GM18508 (cell line): ENCODE measurements at regions not wholly inside any gene's neighbourhood (a gene's known extent, or its start where the extent isn't known, plus 50 kb on each side); places are given as distances from the start of the nearest gene placed in this dataset.
"Not testable (repeated sequence)": the region's sequence is repeated elsewhere in the genome, so short reads cannot be mapped to it uniquely, and the experiment has no call there.

Experiments
- ATAC-seq: cut with Tn5 transposase; IDR thresholded peaks from one replicate; pipeline ENCODE4 v1.9.1; 2021; ENCODE audit warnings: moderate number of reproducible peaks; ENCODE audit not compliant: insufficient read depth, unreplicated experiment

DNA sequence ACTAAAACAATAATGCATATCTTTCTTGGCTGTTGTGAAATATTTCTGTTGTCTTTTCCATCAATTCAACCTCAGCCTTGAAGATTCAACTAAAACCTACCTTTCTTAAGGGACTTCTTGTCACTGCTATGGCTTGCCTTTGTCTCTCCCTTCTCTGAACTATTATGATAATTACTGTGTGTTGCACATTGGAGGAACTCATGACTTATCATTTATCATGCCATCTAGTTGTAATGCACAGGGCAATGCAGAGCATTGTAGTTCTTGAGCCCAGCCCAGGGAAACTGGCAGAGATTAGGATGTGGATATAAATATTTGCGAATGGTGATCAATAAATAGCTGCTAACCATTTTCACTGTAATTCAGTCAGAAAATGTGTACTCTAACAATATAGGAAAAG lies 427.1 kb upstream of the FRG2C start:
- no peak for ATAC-seq

DNA sequence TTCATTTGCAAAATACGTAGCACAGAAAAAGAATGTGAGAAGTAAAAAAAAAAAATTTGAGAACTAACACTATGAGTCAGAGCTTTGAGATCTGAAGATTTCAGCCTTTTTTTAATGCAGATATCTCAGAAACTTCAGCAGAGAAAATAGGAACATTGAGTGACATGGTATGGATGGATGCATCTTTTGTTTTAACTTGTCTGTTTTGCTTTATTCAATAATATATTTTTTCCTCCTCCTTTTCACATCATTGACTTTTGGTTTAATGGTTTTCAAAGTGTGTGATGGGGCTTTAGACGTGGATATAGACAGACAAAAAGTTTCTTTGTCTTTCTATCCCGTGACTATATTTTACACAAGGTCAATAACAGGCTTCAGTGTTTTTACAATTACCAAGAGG lies 426.7 kb upstream of the FRG2C start:
- no peak for ATAC-seq

DNA sequence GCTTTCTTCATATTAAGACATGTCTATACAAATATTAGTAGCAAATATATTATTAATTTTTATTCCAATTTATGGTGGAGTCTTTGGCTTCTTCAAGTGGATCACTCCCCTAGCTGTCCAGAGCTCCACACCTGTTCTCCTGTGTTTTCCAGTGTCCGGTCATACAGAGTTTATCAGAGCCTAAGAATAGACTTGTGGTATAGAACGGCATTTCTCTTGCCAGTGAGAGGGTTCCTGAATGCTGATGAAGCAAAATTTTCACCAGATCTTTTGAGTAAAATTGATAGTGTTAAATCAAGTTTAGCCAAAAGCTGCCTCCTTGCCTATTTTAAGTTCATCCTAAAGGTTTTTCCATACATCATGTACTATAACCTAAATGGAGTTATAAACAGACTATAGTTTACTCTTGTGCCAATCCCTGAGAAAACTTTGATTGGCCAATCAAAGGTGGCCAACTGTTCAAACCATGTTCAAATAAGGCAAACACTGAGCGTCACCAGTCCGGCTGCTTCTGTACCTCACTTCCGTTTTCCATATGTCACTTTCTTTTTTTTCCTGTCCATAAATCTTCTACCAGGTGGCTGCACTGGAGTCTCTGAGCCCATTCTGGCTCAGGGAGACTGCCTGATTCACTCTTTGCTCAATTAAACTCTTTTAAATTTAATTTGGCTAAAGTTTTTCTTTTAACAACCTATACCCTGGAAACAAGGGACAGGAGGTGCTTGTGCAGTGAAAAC lies 422.7 kb upstream of the FRG2C start:
- ATAC-seq: not testable (repeated sequence)

DNA sequence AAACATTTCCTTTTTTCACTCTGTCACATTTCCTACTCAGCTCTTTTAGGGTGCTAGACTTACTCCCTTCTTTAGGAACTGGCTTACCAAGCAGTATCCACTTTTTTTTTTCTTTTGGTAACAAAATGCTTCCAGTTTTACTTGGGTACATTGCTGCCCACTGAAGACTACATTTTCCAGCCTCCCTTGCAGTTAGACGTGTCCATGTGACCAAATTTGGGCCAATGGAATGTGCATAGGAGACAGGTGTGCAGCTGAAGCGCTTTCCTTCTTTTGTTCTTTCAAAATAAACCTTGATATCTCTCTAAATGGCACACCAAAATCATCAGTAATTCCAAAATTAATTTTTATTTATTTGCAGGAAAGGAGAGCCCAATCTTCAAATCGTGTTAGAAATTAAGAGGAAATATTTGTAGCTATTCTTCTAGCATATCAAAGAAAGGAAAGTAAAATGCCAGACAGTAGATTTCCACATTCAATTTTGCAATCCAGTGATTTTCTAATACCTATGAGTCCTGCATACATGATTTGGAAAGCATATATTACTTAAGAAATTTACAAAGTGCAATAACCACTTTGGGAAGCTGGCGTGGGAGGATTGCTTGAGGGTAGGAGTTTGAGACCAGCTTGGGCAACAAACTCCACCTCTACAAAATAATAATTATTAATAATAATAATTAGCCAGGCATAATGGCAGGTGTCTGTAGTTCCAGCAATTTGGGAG lies 422.0 kb upstream of the FRG2C start:
- no peak for ATAC-seq

DNA sequence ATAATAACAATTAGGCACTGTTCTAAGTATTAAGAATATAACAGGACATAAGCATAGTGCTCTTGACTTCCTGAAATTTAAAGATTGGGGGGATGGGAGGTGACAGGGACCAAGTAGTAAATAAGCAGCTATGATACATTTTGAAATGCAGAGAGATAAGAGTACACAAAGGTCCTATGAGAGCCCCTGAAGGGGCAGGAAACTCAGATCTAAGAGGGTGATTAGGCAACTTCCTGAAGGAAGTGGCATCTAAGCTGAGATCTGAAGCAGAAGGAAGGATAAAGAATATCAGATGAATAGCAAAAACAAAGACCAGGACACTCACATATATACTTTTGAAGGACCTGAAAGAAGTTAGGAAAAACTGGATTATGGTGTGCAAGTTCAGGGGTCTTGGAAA lies 415.2 kb upstream of the FRG2C start:
- ATAC-seq: no peak

DNA sequence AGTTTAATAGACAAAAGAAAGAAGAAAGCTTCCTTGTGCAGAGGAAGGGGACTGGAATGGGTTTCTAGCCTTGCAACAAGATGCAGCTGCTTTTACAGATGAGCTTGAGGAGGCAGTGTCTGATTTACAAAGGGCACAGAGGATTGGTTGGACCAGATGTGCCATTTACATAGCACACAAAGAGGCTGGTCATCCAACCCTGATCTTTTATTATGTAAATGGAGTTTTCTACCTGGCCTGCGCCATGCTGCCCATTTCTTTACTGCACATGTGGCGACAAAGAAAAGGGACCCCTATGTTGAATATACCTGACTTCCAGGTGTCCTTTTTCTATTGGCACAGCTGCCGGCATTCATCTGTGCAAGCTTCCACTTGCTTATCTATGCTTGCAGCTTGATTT lies 409.4 kb upstream of the FRG2C start:
- no peak for ATAC-seq

DNA sequence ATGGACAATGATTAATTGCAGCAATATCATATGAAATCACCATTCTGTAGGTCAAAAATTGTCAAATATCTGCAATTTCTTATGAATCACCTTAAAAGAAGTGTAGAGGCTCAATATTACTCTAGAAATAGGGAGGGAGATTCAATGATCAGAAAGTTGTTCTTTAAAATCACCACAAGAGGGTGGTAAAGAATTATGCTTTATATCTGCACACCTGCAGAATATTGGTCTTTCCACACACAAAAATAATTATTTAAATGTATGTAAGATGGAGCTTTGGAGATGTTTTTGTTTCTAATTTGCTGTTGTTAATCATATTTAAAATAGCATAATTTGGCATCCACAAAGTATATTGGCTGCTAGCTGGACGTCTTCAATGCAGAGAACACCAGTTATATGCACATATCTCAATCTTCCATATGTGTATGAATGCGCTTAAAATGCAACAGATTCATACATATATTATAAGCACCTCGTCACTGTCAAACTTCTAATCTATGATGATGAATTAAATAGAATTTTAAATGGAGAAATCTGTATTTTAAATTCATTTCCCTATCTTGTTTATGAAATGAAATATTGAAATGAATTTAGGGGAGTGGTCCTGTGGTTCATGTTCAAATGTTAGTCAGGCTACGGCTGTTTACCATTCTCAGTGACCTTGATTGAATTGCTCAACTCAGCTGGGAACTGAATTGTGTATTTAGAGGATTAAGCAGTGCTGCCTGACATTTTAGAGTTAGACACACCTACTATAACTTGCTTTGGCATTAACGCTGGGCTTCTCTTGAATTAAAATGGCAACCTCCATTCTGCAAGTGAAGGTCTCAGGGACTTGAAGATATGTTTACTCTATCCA lies 405.1 kb upstream of the FRG2C start:
- peak; percentile 56 for ATAC-seq

DNA sequence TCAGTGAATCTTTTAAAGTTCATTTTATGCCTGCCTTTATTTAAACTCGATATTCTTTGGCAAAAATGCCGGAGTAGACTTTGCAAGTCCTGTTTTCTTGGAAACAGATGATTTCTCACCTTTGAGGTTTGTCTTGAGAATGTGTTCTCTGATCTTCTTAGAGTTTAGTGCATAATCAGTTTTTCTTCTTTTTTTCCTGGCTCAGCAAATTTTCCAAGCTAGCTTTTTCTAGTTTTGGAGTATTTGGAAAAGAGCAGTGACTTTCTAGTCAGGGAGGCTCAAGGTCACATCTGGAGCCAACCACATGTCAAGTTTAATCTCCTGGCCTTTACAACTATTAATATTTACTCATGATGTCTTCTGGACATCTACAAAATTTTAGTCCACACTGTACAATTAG lies 403.2 kb upstream of the FRG2C start:
- not testable (repeated sequence) for ATAC-seq

DNA sequence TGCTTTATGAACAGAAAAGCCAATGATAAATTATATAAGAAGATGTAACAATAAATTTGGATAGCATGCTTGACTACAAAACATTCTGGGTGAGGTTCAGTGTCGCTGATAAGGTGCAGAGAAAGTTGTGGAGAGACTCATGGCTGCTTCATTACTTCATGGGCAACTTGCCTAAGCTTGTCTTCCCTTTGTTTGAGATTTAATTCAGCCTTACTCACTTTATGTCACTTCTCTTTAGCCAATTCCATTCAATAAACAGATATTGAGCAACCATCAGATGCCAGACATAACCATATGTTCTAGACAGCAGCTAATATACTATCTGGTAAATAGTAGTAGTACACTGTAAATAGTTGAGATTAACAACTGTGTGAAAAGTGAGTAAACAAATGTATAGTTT lies 401.5 kb upstream of the FRG2C start:
- ATAC-seq: no peak

DNA sequence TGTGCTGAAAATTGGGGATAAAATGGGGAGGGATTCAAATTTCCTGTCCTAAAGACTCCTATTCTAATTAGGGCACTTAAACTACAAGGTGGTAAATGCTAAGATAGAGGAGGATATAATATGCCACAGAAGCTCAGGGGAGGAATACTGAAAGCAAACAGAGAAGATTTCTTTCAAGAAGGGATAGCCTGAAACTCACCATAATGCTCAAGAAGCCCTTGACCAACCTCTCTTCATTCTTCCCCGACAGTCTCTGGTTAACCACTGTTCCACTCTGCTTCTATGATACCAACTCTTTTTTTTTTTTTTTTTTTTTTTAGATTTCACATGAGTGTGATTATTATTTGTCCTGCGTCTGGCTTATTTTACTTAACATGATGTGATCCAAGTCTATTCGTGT lies 398.2 kb upstream of the FRG2C start:
- ATAC-seq: no peak

DNA sequence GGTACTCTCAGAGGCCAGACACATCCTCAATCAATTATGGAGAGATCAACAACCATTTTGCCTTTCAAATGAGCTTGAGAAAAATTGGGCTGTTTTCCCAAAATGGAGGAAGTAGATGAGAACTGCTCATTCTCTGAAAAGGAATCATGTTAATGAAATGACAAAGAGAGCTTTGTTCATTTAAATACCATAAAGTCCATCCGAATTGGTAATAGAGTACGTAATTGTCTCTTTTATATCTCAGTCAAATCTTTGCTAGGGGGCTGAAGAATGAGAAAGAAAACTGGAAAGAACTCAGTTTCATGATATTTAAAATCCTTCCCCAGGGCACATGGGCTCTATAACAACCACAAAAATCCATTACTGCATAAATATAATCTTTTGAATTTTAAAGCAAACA lies 395.6 kb upstream of the FRG2C start:
- not testable (repeated sequence) for ATAC-seq

DNA sequence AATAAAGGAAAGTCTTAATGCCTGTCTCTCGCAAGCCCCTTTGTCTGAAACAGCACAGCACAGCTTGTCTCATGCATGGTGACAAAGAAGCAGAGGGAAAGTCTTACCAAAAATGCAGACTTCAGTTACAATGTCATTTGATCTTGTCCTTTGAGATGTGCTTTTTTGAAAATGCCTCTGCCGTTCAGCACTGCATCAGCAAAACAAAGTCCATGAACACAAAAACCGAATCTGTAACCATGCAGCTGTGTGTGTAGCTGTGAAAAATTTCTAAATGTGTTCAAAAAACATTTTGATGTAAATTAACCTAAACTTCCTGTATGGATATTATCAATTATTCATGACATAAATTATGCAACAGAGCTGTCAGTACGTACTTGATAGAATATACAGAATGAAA lies 391.9 kb upstream of the FRG2C start:
- ATAC-seq: not testable (repeated sequence)

DNA sequence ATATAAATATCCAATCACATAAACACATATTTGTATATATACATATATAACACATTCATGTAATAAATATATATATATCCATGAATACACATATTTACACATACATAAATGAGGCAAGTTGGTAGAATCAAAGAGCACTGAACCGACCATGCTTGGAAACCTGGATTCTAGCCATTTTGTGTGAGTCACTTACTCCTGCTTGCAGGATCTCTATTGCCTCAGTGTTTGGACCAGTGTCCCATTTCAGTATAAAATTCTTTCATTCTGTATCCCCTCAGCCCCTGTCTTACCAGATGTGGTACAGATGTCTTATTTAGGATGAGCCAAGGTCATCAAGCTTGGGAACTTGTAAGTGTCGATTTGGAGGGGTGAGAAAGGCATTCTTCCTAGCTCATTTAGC lies 391.4 kb upstream of the FRG2C start:
- no peak for ATAC-seq

DNA sequence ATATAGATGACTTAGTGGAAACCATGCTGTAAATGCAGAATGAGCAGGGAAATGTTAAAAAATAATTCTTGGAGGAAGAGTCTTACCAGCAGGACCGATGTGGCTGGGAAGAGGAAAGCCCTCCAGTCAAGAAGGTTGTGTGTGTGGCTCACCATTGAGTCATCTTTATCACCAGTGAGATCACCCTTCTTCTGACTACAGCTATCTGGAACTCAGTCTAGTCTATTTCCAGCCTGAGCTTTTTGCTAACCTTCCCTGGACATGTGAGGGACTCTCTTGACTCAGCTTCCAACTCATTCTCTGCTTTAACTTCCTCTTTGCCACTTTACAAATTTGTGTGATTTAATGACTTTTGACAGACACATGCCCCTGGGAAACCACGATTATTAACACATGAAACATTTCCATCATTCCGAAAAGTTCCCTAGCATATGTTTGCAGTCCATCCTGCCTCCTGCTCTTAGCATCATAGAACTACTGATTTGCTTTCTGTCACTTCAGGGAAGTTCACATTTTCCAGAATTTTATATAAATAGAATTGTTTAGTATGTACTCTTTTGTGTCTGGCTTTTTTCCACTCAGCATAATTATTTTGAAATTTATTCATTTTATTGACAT lies 378.5 kb upstream of the FRG2C start:
- not testable (repeated sequence) for ATAC-seq

DNA sequence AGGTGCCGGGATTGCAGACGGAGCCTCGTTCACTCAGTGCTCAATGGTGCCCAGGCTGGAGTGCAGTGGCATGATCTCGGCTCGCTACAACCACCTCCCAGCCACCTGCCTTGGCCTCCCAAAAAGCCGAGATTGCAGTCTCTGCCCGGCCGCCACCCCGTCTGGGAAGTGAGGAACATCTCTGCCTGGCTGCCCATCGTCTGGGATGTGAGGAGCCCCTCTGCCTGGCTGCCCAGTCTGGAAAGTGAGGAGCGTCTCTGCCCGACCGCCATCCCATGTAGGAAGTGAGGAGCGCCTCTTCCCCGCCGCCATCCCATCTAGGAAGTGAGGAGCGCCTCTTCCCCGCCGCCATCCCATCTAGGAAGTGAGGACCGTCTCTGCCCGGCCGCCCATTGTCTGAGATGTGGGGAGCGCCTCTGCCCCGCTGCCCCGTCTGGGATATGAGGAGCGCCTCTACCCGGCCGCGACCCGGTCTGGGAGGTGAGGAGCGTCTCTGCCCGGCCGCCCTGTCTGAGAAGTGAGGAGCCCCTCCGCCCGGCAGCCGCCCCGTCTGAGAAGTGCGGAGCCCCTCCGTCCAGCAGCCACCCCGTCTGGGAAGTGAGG lies 375.1 kb upstream of the FRG2C start:
- not testable (repeated sequence) for ATAC-seq

DNA sequence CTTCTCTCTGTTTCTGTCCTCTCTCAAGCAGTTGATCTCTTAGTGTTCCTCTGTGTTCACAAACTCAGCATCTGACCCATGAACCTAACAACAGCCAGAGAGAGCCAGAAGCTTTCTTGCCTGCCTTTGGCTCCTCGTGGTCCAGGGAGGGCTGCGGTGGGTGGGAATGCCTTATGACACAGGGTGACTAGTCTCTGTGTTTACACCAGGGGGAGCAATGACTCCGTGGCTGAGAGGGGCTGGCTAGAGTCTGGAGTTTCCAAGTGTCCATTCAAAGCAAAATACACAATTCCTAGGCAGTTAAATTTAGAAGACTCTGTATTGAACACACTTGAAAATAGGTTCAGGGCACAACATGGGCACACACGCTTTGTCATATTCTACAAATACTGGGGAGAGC lies 370.0 kb upstream of the FRG2C start:
- ATAC-seq: no peak

DNA sequence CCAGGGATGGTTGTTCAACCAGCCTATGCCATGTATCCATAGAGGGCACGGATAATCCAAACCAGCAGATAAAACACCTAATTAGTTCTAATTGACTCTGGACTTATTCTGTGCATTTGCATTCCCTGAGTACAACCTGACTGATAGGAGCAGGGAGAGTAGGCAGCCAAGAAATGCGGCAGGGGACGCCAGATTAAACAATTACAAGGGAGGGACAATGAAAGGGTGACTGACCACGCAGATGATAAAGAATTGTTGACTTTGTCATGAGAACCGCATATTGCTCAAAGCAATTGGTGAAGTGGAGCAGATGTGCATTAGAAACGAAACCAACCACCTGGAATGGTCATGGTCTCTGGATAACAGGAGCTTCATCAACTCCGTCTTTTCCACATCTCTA lies 369.1 kb upstream of the FRG2C start:
- no peak for ATAC-seq

DNA sequence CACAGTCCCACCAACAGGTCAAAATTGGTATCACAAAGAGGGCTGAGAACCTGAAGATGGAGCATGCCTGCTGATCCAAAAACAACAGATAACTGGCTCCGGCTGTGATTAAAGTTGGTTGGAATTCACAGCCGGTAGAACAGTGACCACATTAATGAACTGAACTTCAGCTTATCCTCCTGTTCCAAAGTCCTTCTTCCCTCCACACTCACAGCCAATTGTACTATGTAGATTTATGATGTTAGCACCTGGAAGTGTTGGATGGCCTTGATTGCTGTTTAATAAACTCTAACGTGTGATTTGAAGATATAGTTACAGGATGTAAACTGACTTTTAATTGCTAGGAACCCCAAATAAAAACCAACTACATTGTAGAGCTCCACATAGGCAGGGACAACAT lies 367.3 kb upstream of the FRG2C start:
- no peak for ATAC-seq

DNA sequence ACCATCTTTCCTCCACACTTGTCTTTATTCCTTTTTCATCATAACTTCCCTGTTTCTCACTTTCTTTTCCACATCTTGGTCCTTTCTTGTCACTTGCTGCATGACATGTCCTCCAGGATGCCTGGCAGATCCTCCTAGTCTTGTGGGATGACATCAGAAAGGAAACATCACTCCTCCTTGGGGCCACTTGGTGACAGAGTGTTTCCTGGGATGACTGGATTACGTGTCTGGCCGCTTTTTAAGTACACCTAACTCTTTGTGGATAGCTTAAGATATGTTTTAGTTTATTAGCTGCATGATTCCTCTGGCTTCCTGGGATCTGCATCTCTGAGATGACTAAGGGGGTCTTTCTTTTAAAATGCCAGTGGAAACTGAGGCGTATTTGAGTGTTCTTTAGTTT lies 363.5 kb upstream of the FRG2C start:
- ATAC-seq: no peak

DNA sequence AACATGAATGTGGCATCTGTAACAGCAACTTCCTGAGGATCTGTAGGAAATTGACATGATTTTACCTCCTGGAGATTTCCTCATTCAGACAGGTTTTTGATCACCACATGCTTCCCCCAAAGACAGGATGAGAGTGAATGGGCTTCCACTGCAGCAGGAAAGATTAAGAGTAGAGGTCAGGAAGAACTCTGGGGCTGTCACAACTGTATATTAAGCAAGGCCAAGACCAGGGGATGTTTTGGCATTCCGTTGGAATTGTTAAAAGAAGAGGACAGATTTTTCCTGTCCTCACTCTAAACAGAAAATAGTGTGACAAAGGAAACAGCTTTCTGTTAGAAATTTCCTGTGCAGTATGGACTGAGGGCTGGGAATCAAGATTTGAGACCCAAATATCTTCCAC lies 363.1 kb upstream of the FRG2C start:
- ATAC-seq: not testable (repeated sequence)
